ENCODE measurements at regions not wholly inside any gene's neighbourhood (a gene's known extent, or its start where the extent isn't known, plus 50 kb on each side); places are given as distances from the start of the nearest gene placed in this dataset.

- no peak for DNase-seq
- ATAC-seq (replicated peaks) = no peak
- Mint-ChIP-seq H3K4me3 (no peak overlapping the region), H3K4me1 (no peaks in the 10 kb centered on the region), H3K36me3 (peaks cover 2 to 7% of the 10 kb centered on the region in 2 donors), H3K27ac (no peak overlapping the region), H3K9me3 (peaks cover 4 to 6% of the 10 kb centered on the region in 2 donors), H3K27me3 (no peaks in the 10 kb centered on the region)
Observed at GRCh38 chr2:18922276-18922675, 332.9 kb upstream of the NT5C1B start.

DNA sequence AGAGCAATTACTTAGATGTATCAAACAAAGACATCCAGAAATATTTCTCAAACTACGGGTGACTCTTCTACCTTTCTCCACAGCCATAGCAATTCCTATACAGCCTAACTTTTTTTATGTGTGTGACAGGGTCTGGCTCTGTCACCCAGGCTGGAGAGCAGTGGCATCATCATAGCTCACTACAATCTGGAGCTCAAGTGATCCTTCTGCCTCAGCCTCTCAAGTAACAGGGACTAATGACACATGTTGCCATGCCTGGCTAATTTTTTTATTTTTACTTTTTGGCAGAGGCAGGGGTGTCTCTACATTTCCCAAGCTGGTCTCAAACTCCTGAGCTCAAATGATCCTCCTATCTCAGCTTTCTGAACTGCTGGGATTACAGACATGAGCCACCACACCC lies 328.9 kb upstream of the NT5C1B start:
- no peak for DNase-seq
- no peak overlapping the region for H3K27ac Mint-ChIP-seq
- no peak overlapping the region for H3K4me3 Mint-ChIP-seq
- H3K27me3 Mint-ChIP-seq = no peaks in the 10 kb centered on the region
- no peaks in the 10 kb centered on the region for H3K4me1 Mint-ChIP-seq
- H3K9me3 Mint-ChIP-seq = peaks cover 0 to 1% of the 10 kb centered on the region in 2 donors
- no peak for ATAC-seq (replicated peaks)
- peaks cover 1 to 2% of the 10 kb centered on the region in 2 donors for H3K36me3 Mint-ChIP-seq

DNA sequence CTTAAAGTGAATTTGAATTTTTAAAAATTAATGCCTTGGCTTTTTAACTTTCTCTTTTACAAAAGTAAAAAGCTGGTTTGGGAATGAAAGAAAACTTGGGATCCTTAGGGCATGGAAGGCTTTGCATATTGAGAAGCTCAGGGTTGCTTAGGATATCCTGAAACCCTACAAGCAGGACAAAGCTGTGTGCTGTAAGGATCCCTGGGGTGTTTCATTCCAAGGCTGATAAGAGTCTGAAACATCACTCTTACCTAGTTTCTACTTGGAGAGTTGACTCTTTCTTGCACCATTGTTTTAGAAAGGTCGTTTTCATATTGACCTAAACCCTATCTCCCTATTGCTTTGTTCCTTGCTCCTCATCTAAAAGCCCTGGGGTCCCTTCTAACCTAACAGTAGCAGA lies 325.9 kb upstream of the NT5C1B start:
- no peak overlapping the region for H3K27ac Mint-ChIP-seq
- DNase-seq = no peak
- H3K27me3 Mint-ChIP-seq = no peaks in the 10 kb centered on the region
- no peak overlapping the region for H3K4me3 Mint-ChIP-seq
- peaks cover 0 to 5% of the 10 kb centered on the region in 2 donors for H3K9me3 Mint-ChIP-seq
- no peaks in the 10 kb centered on the region for H3K4me1 Mint-ChIP-seq
- no peaks in the 10 kb centered on the region for H3K36me3 Mint-ChIP-seq
- ATAC-seq (replicated peaks) = no peak

GRCh38 chr2:18913512-18913911 lies 324.1 kb upstream of the NT5C1B start:
- Mint-ChIP-seq H3K4me3 (no peak overlapping the region), H3K27ac (no peak overlapping the region), H3K4me1 (no peaks in the 10 kb centered on the region), H3K27me3 (no peaks in the 10 kb centered on the region), H3K9me3 (peaks cover 0 to 5% of the 10 kb centered on the region in 2 donors), H3K36me3 (no peaks in the 10 kb centered on the region)
- ATAC-seq (replicated peaks) = no peak
- DNase-seq = no peak

DNA sequence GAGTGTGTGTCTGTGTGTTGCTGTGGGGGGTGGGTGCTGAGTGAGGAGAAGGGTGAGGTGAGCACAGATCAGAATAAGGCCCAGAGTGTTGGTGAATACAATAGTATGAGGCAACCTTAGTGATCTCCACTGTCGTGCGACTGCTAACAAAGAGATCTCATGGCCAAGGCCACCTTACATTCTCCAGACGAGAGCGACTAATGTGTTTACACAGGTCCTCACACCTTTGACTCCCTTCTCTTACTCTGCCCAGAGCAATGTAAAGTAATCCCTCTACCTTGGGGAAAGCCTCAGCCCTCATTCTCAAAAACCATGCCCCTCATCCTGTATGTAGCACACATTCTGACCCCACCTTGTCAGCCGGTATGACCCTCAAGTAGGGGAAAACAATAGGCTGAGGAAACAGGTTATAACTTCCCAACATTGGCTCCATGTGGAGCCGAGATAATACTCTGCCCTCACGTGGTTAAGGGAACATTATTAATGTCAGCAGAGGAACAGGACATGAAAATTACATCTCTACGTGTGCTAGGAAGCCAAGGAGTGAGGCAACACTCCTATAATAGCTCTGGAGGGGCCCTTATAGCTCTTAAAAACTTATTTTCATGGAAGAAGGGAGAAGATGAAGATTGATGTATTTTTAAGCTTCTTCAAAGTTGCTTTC lies 323.0 kb upstream of the NT5C1B start:
- Mint-ChIP-seq H3K4me3 (no peak overlapping the region), H3K9me3 (peaks cover 0 to 5% of the 10 kb centered on the region in 2 donors)
- ATAC-seq (replicated peaks) = no peak

GRCh38 chr2:18911416-18911815 lies 322.0 kb upstream of the NT5C1B start:
- Mint-ChIP-seq H3K27me3 (peaks cover 0 to 4% of the 10 kb centered on the region in 2 donors), H3K36me3 (peaks cover 3 to 5% of the 10 kb centered on the region in 2 donors), H3K4me1 (no peaks in the 10 kb centered on the region), H3K4me3 (no peak overlapping the region), H3K9me3 (peaks cover 2 to 10% of the 10 kb centered on the region in 2 donors), H3K27ac (no peak overlapping the region)
- ATAC-seq (replicated peaks) (no peak), DNase-seq (no peak)

More for the DNA sequence above, 323.0 kb upstream of the NT5C1B start:
- Mint-ChIP-seq H3K27ac (no peak overlapping the region), H3K4me1 (no peaks in the 10 kb centered on the region), H3K27me3 (no peaks in the 10 kb centered on the region), H3K36me3 (no peaks in the 10 kb centered on the region)
- DNase-seq = no peak

DNA sequence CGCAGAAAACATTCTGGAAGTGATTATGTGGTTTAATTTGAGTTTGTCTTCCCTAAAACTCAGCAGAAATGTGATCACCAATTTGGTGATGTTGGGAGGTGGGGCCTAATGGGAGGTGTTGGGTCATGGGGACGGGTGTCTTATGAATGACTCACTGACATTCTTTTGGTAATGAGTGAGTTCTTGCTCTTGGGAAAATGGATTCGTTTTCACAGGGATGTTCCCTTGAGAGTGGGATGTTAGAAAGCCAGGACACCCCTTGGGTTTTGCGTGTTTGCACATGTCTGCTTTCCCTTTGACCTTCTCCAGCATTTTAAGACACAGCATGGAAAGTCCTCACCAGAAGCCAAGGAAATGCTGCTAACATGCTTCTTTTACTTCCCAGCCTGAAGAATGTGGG lies 321.5 kb upstream of the NT5C1B start:
- DNase-seq = no peak

DNA sequence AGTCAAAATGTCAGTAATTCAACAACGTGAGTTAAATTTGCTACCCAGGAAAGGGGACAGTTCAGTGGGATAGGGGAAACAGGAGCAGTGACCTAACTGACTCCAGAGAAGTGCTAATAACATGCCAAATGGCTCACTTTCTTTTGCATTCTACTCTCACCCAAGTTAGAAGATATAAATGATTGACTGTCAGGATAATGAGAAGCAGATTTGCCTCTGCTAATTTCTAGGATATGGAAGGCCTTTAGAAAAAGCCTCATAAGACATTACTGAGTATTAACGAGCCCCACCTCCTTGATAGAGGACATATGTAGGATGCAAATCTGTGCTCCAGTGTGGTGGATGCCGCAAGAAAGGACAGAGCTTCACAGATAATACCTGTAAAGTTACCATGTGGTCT lies 318.6 kb upstream of the NT5C1B start:
- H3K4me3 Mint-ChIP-seq = no peak overlapping the region
- ATAC-seq (replicated peaks) (no peak), DNase-seq (no peak)
- peaks cover 0 to 4% of the 10 kb centered on the region in 2 donors for H3K27me3 Mint-ChIP-seq
- peaks cover 2 to 10% of the 10 kb centered on the region in 2 donors for H3K9me3 Mint-ChIP-seq
- peaks cover 5% of the 10 kb centered on the region in 2 donors for H3K36me3 Mint-ChIP-seq
- no peak overlapping the region for H3K27ac Mint-ChIP-seq
- peaks cover 4 to 6% of the 10 kb centered on the region in 2 donors for H3K4me1 Mint-ChIP-seq

More for the DNA sequence above, 321.5 kb upstream of the NT5C1B start:
- Mint-ChIP-seq H3K9me3 (peaks cover 2 to 10% of the 10 kb centered on the region in 2 donors), H3K27ac (no peak overlapping the region), H3K4me3 (no peak overlapping the region), H3K36me3 (peaks cover 5% of the 10 kb centered on the region in 2 donors), H3K27me3 (peaks cover 0 to 4% of the 10 kb centered on the region in 2 donors), H3K4me1 (no peaks in the 10 kb centered on the region)
- no peak for ATAC-seq (replicated peaks)

- H3K36me3 Mint-ChIP-seq = peaks cover 5% of the 10 kb centered on the region in 2 donors
- H3K27me3 Mint-ChIP-seq = peaks cover 0 to 4% of the 10 kb centered on the region in 2 donors
- DNase-seq (no peak), ATAC-seq (replicated peaks) (no peak)
- no peak overlapping the region for H3K4me3 Mint-ChIP-seq
- no peak overlapping the region for H3K27ac Mint-ChIP-seq
- peaks cover 4 to 6% of the 10 kb centered on the region in 2 donors for H3K4me1 Mint-ChIP-seq
- peaks cover 2 to 10% of the 10 kb centered on the region in 2 donors for H3K9me3 Mint-ChIP-seq
Observed at GRCh38 chr2:18907508-18907907, 318.1 kb upstream of the NT5C1B start.

DNA sequence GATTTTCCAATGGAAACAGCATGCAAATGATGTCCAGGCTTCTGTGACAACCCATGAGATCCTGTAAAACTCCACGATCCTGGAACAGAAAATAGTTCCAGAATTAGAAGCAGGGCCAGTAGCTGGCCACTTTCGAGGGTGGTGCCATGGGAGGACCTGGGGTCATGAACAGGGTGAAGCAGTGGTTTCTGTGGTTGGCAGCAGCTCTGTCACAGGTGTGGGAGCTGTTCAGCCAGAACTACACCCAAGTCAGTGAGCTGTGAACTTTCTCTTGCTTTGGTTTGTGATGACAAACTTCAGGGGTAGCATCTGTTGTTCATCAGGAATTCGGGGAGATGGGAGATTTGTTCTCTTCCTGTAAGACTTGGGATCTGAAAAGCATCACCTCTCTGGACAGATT lies 314.4 kb upstream of the NT5C1B start:
- H3K4me1 Mint-ChIP-seq = peaks cover 5 to 6% of the 10 kb centered on the region in 2 donors
- ATAC-seq (replicated peaks) = peak; percentile 82 to 95
- H3K27me3 Mint-ChIP-seq = peaks cover 0 to 4% of the 10 kb centered on the region in 2 donors
- peaks cover 2 to 4% of the 10 kb centered on the region in 2 donors for H3K9me3 Mint-ChIP-seq
- H3K36me3 Mint-ChIP-seq = peaks cover 5% of the 10 kb centered on the region in 2 donors
- H3K27ac Mint-ChIP-seq = no peak overlapping the region
- no peak overlapping the region for H3K4me3 Mint-ChIP-seq
- DNase-seq = peak; percentile 1

- Mint-ChIP-seq H3K4me1 (peaks cover 5 to 6% of the 10 kb centered on the region in 2 donors), H3K27ac (no peak overlapping the region), H3K4me3 (no peak overlapping the region), H3K27me3 (no peaks in the 10 kb centered on the region), H3K9me3 (no peaks in the 10 kb centered on the region), H3K36me3 (peaks cover 0 to under 1% of the 10 kb centered on the region in 2 donors)
- DNase-seq (no peak), ATAC-seq (replicated peaks) (no peak)
Observed at GRCh38 chr2:18901242-18901641, 311.9 kb upstream of the NT5C1B start.

GRCh38 chr2:18900691-18901141 lies 311.3 kb upstream of the NT5C1B start:
- H3K9me3 Mint-ChIP-seq = no peaks in the 10 kb centered on the region
- ATAC-seq (replicated peaks) (no peak), DNase-seq (no peak)
- no peaks in the 10 kb centered on the region for H3K36me3 Mint-ChIP-seq
- peaks cover 5 to 6% of the 10 kb centered on the region in 2 donors for H3K4me1 Mint-ChIP-seq
- H3K4me3 Mint-ChIP-seq = no peak overlapping the region
- no peaks in the 10 kb centered on the region for H3K27me3 Mint-ChIP-seq
- no peak overlapping the region for H3K27ac Mint-ChIP-seq

GRCh38 chr2:18899725-18900124 lies 310.4 kb upstream of the NT5C1B start:
- H3K4me1 Mint-ChIP-seq = peaks cover 5 to 6% of the 10 kb centered on the region in 2 donors
- no peak overlapping the region for H3K4me3 Mint-ChIP-seq
- ATAC-seq (replicated peaks) = no peak
- no peaks in the 10 kb centered on the region for H3K9me3 Mint-ChIP-seq
- DNase-seq = no peak
- H3K27me3 Mint-ChIP-seq = no peaks in the 10 kb centered on the region
- no peak overlapping the region for H3K27ac Mint-ChIP-seq
- H3K36me3 Mint-ChIP-seq = no peaks in the 10 kb centered on the region

- H3K4me3 Mint-ChIP-seq = no peak overlapping the region
- peaks cover 0 to 1% of the 10 kb centered on the region in 2 donors for H3K4me1 Mint-ChIP-seq
- no peak overlapping the region for H3K27ac Mint-ChIP-seq
- no peak for DNase-seq
- ATAC-seq (replicated peaks) = no peak
- no peaks in the 10 kb centered on the region for H3K27me3 Mint-ChIP-seq
- H3K36me3 Mint-ChIP-seq = no peaks in the 10 kb centered on the region
- no peaks in the 10 kb centered on the region for H3K9me3 Mint-ChIP-seq
Observed at GRCh38 chr2:18898271-18898670, 308.9 kb upstream of the NT5C1B start.

DNA sequence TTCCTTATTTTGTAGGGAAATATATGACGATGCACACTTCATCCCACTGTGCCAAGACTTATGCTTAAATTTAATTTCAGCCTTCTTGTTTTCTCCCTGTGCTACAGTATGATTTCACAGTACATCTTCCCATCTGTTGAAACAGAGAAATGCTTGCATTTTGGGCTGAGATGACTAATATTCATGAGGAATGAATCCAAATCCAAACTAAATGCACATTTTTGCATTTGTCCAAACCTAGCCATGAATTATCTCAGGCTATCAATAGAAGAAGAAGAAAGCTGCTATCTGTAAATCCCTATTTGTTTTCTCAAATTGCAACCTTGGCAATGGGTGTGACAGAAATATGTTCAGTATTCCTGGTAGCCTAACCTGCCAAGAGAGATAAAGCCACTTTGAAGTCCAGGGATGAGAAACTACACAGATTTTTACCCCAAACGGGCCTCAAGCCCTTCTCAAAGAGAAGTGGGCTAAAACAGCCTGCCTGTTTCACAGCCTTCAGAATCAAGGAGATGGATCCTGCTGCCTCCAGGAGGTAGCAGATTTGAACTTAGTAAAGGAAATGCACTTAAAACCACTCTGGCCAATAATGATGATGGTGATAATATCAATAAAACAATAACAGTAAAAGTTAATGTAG lies 306.9 kb upstream of the NT5C1B start:
- DNase-seq (no peak), ATAC-seq (replicated peaks) (no peak)
- Mint-ChIP-seq H3K36me3 (no peaks in the 10 kb centered on the region), H3K27me3 (no peaks in the 10 kb centered on the region), H3K9me3 (no peaks in the 10 kb centered on the region), H3K4me3 (no peak overlapping the region), H3K27ac (no peak overlapping the region), H3K4me1 (no peaks in the 10 kb centered on the region)
